ENCODE measurements at regions not wholly inside any gene's neighbourhood (a gene's known extent, or its start where the extent isn't known, plus 50 kb on each side); places are given as distances from the start of the nearest gene placed in this dataset.

GRCh38 chr1:221437171-221437570 lies 304.7 kb downstream of the DUSP10 start:
- TF ChIP-seq CTCF (conservative IDR thresholded peaks at IDR 0.05 in 1 of 2, IDR thresholded peaks at IDR 0.05 in 1 of 2; ENCODE audit: low read depth in 1 of 2, low read length in 2 of 2) (no peak), EZH2 (IDR thresholded peaks at IDR 0.05; ENCODE audit: low read length, missing control alignments) (no peak)
